OCI-LY1 (cell line): ENCODE measurements at regions not wholly inside any gene's neighbourhood (a gene's known extent, or its start where the extent isn't known, plus 50 kb on each side); places are given as distances from the start of the nearest gene placed in this dataset.
"Not testable (repeated sequence)": the region's sequence is repeated elsewhere in the genome, so short reads cannot be mapped to it uniquely, and the experiment has no call there.

Experiments used
- H2AFZ ChIP-seq: fragments of 200-600 bp; sonication (generic), shearing (Covaris generic); 2 replicates; pipeline ENCODE4 v1.6.0; 2014; ENCODE audit warnings: antibody characterized with exemption, mild to moderate bottlenecking, low read length
- H3F3A ChIP-seq: fragments of 200-600 bp; sonication (generic), shearing (Covaris generic); 2 replicates; pipeline ENCODE4 v1.6.0; 2014; ENCODE audit warnings: mild to moderate bottlenecking, antibody characterized with exemption, low read length, moderate library complexity; ENCODE audit not compliant: insufficient read depth
- H3K27ac ChIP-seq: fragments of 200-600 bp; sonication (generic); 2 replicates; pipeline ENCODE4 v1.5.1; 2014; ENCODE audit warnings: low read length, mixed run types, mild to moderate bottlenecking, low read depth; ENCODE audit not compliant: poor library complexity, severe bottlenecking
- H3K27me3 ChIP-seq: fragments of 200-600 bp; sonication (generic); 2 replicates; pipeline ENCODE4 v1.6.0; 2014; ENCODE audit warnings: antibody characterized with exemption, mild to moderate bottlenecking, low read length, moderate library complexity; ENCODE audit not compliant: insufficient read depth
- H3K36me3 ChIP-seq: fragments of 200-600 bp; sonication (generic); 2 replicates; pipeline ENCODE4 v1.6.1; 2014; ENCODE audit warnings: mild to moderate bottlenecking, antibody characterized with exemption, low read length, moderate library complexity, mixed read lengths; ENCODE audit not compliant: insufficient read depth
- H3K4me1 ChIP-seq: fragments of 200-600 bp; sonication (generic); 2 replicates; pipeline ENCODE4 v1.5.1; 2014; ENCODE audit warnings: mild to moderate bottlenecking, low read length, moderate library complexity; ENCODE audit not compliant: insufficient read depth, severe bottlenecking
- H3K4me2 ChIP-seq: fragments of 200-600 bp; sonication (generic), shearing (Covaris generic); 2 replicates; pipeline ENCODE4 v1.6.1; 2014; ENCODE audit warnings: low read length
- H3K4me3 ChIP-seq: fragments of 200-600 bp; sonication (generic); 2 replicates; pipeline ENCODE4 v1.5.1; 2014; ENCODE audit warnings: low read length, low read depth, mild to moderate bottlenecking, mixed read lengths; ENCODE audit not compliant: poor library complexity, severe bottlenecking
- H3K79me2 ChIP-seq: fragments of 200-600 bp; shearing (Covaris generic); 2 replicates; pipeline ENCODE4 v1.6.1; 2016; ENCODE audit warnings: mixed run types, low read length, mixed read lengths; ENCODE audit not compliant: insufficient read depth
- H3K9ac ChIP-seq: fragments of 200-600 bp; sonication (generic), shearing (Covaris generic); 2 replicates; pipeline ENCODE4 v1.6.1; 2014; ENCODE audit warnings: mild to moderate bottlenecking, low read length, mixed read lengths
- H3K9me2 ChIP-seq: fragments of 200-600 bp; sonication (generic), shearing (Covaris generic); 2 replicates; pipeline ENCODE4 v1.6.1; 2014; ENCODE audit warnings: low read depth, mild to moderate bottlenecking, low read length, mixed read lengths
- H3K9me3 ChIP-seq: fragments of 200-600 bp; shearing (Covaris generic); 2 replicates; pipeline ENCODE4 v1.6.1; 2014; ENCODE audit warnings: low read length, mixed read lengths
- H4K20me1 ChIP-seq: fragments of 200-600 bp; sonication (generic), shearing (Covaris generic); 2 replicates; pipeline ENCODE4 v1.6.0; 2016; ENCODE audit warnings: mild to moderate bottlenecking, low read length; ENCODE audit not compliant: insufficient read depth
- CTCF ChIP-seq: fragments of 200-600 bp; sonication (generic), shearing (Covaris generic); IDR thresholded peaks from 2 replicates; pipeline ENCODE4 v1.5.1; 2017; ENCODE audit warnings: mild to moderate bottlenecking, antibody characterized with exemption, low read length, moderate library complexity, mixed read lengths
- EZH2 ChIP-seq: fragments of 200-600 bp; sonication (generic), shearing (Covaris generic); IDR thresholded peaks from 2 replicates; pipeline ENCODE4 v1.8.0; 2017; ENCODE audit warnings: borderline replicate concordance, mixed run types, mild to moderate bottlenecking, antibody characterized with exemption, low read length, moderate library complexity, mixed read lengths

DNA sequence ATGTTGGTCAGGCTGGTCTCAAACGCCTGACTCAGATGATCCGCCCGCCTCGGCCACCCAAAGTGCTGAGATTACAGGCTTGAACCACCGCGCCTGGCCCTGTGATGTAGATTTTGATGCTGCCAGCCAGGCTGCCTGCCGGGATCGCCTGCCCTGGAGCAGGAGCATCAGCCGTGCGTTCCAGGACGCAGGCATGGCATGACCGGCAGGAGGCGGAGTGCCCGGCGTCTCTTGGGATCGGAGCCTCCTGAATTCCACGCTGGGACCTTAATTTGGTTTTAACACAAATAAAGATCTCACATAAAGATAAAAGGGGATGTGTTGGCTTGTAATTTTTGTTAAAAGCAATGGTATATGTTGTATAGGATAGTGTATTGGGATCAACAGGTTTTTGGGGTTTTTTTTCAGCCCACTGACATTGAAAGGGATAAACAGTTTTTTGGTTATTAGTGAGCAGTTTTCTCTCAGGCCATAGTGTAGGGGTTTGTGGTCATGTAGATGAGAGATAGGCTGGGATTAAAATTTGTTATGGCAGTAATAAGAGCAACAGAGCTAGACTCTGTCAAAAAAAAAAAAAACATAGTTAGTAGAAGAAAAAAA is 1406.4 kb downstream of the UQCRFS1 start:
- TF ChIP-seq EZH2, result no peak
- no peak for TF ChIP-seq CTCF
- Histone ChIP-seq H3K4me1 (no peaks in the 10 kb centered on the region), H3K4me2 (no peak overlapping the region), H3K36me3 (peaks cover 6% of the 10 kb centered on the region; the same call in 1 of the 2 replicates), H3K9me3 (0 out of 2 replicates have a peak, but pooled peaks cover 3% of the 10 kb centered on the region), H3K27me3 (no peaks in the 10 kb centered on the region), H3K79me2 (no peaks in the 10 kb centered on the region), H4K20me1 (no peaks in the 10 kb centered on the region), H3K9me2 (no peaks in the 10 kb centered on the region), H3F3A (no peaks in the 10 kb centered on the region), H3K4me3 (no peak overlapping the region), H3K9ac (no peak overlapping the region), H3K27ac (no peak overlapping the region), H2AFZ (no peak overlapping the region)

DNA sequence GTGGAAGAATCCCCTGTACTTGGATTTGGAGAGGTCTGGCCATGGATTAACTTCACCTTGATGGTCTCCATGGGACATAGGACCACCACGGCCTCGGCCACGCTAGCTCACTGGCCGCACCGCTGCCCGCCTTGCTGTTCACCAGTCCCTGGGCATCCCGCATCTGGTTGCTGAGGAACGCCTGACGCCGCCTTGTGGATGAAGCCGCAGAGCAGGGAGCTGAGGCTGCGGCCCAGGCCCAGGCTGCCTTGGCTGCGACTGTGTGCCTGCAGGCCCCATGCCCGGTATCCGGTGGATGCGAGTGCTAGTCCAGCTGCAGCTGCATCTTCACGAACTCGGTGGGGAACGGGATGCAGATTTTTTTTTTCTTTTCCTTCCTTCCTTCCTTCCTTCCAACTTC is 1407.1 kb downstream of the UQCRFS1 start:
- Histone ChIP-seq H3K4me3 (no peak overlapping the region), H3K4me1 (no peaks in the 10 kb centered on the region), H3K9me2 (no peaks in the 10 kb centered on the region), H3K27me3 (no peaks in the 10 kb centered on the region), H3K9me3 (0 out of 2 replicates have a peak, but pooled peaks cover 3% of the 10 kb centered on the region), H3K36me3 (peaks cover 10% of the 10 kb centered on the region), H3F3A (0 out of 2 replicates have a peak, but pooled peaks cover 4% of the 10 kb centered on the region), H2AFZ (no peak overlapping the region), H3K9ac (no peak overlapping the region), H3K27ac (no peak overlapping the region), H3K4me2 (no peak overlapping the region), H3K79me2 (no peaks in the 10 kb centered on the region), H4K20me1 (no peaks in the 10 kb centered on the region)
- TF ChIP-seq EZH2 (no peak), CTCF (no peak)

DNA sequence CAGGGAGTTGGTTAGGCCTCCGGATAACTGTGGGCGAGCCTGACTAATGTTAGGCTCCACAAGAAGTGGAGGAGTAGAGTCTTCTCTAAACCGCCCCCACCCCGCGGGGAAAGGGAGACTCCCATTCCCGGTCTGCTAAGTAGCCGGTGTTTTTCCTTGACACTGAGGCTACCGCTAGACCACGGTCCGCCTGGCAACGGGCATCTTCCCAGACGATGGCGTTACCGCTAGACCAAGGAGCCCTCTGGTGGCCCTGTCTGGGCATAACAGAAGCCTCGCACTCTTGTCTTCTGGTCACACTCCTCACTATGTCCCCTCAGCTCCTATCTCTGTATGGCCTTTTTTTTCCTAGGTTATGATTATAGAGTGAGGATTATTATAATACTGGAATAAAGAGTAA is 1410.7 kb downstream of the UQCRFS1 start:
- not testable (repeated sequence) for H3K4me2 ChIP-seq, H3K27ac ChIP-seq, H4K20me1 ChIP-seq, H3K4me1 ChIP-seq, H2AFZ ChIP-seq, H3K9me2 ChIP-seq, H3K9ac ChIP-seq, H3K9me3 ChIP-seq, H3K79me2 ChIP-seq, H3K4me3 ChIP-seq, H3K27me3 ChIP-seq, H3F3A ChIP-seq
- H3K36me3 ChIP-seq, result peaks cover 25% of the 10 kb centered on the region
- TF ChIP-seq CTCF, result peak; percentile 48
